A673 (cell line): ENCODE measurements at regions not wholly inside any gene's neighbourhood (a gene's known extent, or its start where the extent isn't known, plus 50 kb on each side); places are given as distances from the start of the nearest gene placed in this dataset.

Experiments used
- BruUV-seq: library from RNA; stranded (reverse); fragments of 400-500 nt; replicated peaks from 2 replicates; lab custom pipeline; 2021; lab: Mats Ljungman, UMichigan
- CTCF ChIA-PET: fragments of 300-600 bp; sonication (Branson Sonifier 250); formaldehyde crosslinking; loops from one replicate; lab custom pipeline; 2022; ENCODE audit warnings: antibody characterized with exemption; lab: Charles Lee
- POLR2A ChIA-PET: fragments of 300-600 bp; sonication (Branson Sonifier 250); formaldehyde crosslinking; loops from one replicate; lab custom pipeline; 2022; ENCODE audit warnings: antibody characterized with exemption; ENCODE audit not compliant: low non-redundant PET; lab: Charles Lee
- DNase-seq: peaks from one replicate; pipeline ENCODE4 v3.0.0-alpha.2; 2015; ENCODE audit warnings: low spot score
- H3K27ac ChIP-seq: fragments of 200-600 bp; sonication (generic); 2 replicates; pipeline ENCODE4 v1.5.1; 2016; ENCODE audit warnings: mixed run types, low read depth, mild to moderate bottlenecking, mixed read lengths, antibody characterized with exemption, low read length; ENCODE audit not compliant: poor library complexity, severe bottlenecking
- H3K27me3 ChIP-seq: fragments of 200-600 bp; sonication (generic); replicated peaks from 2 replicates; pipeline ENCODE4 v1.6.1; 2017; ENCODE audit warnings: mixed run types, low read depth, mild to moderate bottlenecking, mixed read lengths, antibody characterized with exemption, low read length; ENCODE audit not compliant: insufficient read depth, poor library complexity
- H3K36me3 ChIP-seq: fragments of 200-600 bp; sonication (generic); 2 replicates; pipeline ENCODE4 v1.6.1; 2016; ENCODE audit warnings: mixed run types, mild to moderate bottlenecking, mixed read lengths, antibody characterized with exemption, low read length; ENCODE audit not compliant: insufficient read depth, poor library complexity, severe bottlenecking
- H3K4me1 ChIP-seq: fragments of 200-600 bp; sonication (generic); 2 replicates; pipeline ENCODE4 v1.6.1; 2017; ENCODE audit warnings: mixed run types, mild to moderate bottlenecking, mixed read lengths, antibody characterized with exemption, low read length; ENCODE audit not compliant: insufficient read depth, poor library complexity, severe bottlenecking
- H3K4me3 ChIP-seq: fragments of 200-600 bp; sonication (generic); 2 replicates; pipeline ENCODE4 v1.5.1; 2016; ENCODE audit warnings: low read depth, mixed run types, mild to moderate bottlenecking, mixed read lengths, low read length; ENCODE audit not compliant: poor library complexity, severe bottlenecking
- H3K9me3 ChIP-seq: fragments of 200-600 bp; sonication (generic); 2 replicates; pipeline ENCODE4 v1.6.1; 2016; ENCODE audit warnings: mixed run types, low read depth, mild to moderate bottlenecking, mixed read lengths, antibody characterized with exemption, low read length; ENCODE audit not compliant: poor library complexity, severe bottlenecking
- CTCF ChIP-seq: fragments of 300-800, 200-600 bp; sonication (generic); conservative IDR thresholded peaks from 2 replicates; pipeline ENCODE4 v1.5.1; 2017; ENCODE audit warnings: low read depth, mild to moderate bottlenecking, antibody characterized with exemption, low read length, moderate library complexity, mixed read lengths
- EZH2 ChIP-seq: fragments of 200-600 bp; sonication (generic); IDR thresholded peaks from 2 replicates; pipeline ENCODE4 v1.6.1; 2017; ENCODE audit warnings: borderline replicate concordance, low read depth, mild to moderate bottlenecking, mixed read lengths, antibody characterized with exemption, low read length; ENCODE audit not compliant: poor library complexity, severe bottlenecking
- intact Hi-C: fragments of 100-400 bp; cut with micrococcal nuclease; formaldehyde crosslinking; loops from one replicate; pipeline ENCODE4 v1.10.0; 2022; ENCODE audit not compliant: unreplicated experiment

GRCh38 chr14:21917699-21918436 is 244.2 kb upstream of the OR4E1 start:
- peak; percentile 68 for DNase-seq
- H3K36me3 ChIP-seq = no peaks in the 10 kb centered on the region
- H3K9me3 ChIP-seq = no peaks in the 10 kb centered on the region
- ChIA-PET CTCF (interaction anchor here (0.6 to 1.3 kb wide), 5 partner anchors 16 to 183 kb away, joined by 3 to 5 read pairs (median 4); no protein-coding TSS in a partner anchor), POLR2A (no interaction called here)
- no peaks in the 10 kb centered on the region for H3K27me3 ChIP-seq
- no peaks in the 10 kb centered on the region for H3K4me1 ChIP-seq
- intact Hi-C loops = loop anchor here (5.0 kb wide), 1 partner anchor 171 kb away; no protein-coding TSS in a partner anchor
- H3K27ac ChIP-seq = no peak overlapping the region
- no peak for TF ChIP-seq EZH2
- peak; percentile 91 for TF ChIP-seq CTCF
- no peak overlapping the region for H3K4me3 ChIP-seq
- no TSS peak for BruUV-seq

- no peak for DNase-seq
- H3K4me3 ChIP-seq = no peak overlapping the region
- H3K27me3 ChIP-seq = no peaks in the 10 kb centered on the region
- no peak overlapping the region for H3K27ac ChIP-seq
- CTCF ChIA-PET = interaction anchor here (1.0 kb wide), 1 partner anchor 62 kb away, joined by 3 read pairs; no protein-coding TSS in a partner anchor
- H3K4me1 ChIP-seq = no peaks in the 10 kb centered on the region
- no peaks in the 10 kb centered on the region for H3K9me3 ChIP-seq
- POLR2A ChIA-PET = no interaction called here
- TF ChIP-seq EZH2 (no peak), CTCF (no peak)
- intact Hi-C loops = loop anchor here (5.0 kb wide), 1 partner anchor 169 kb away; no protein-coding TSS in a partner anchor
- BruUV-seq = no TSS peak
- no peaks in the 10 kb centered on the region for H3K36me3 ChIP-seq
These were observed 242.2 kb upstream of the OR4E1 start for GRCh38 chr14:21915826-21916225.

- H3K9me3 ChIP-seq = no peaks in the 10 kb centered on the region
- H3K27me3 ChIP-seq = no peaks in the 10 kb centered on the region
- peak; percentile 89 for DNase-seq
- no peaks in the 10 kb centered on the region for H3K36me3 ChIP-seq
- TF ChIP-seq CTCF = peak; percentile 85
- no peak for TF ChIP-seq EZH2
- ChIA-PET CTCF (interaction anchor here (0.5 to 1.2 kb wide), 6 partner anchors 9 to 271 kb away, joined by 3 to 6 read pairs (median 3); no protein-coding TSS in a partner anchor), POLR2A (no interaction called here)
- H3K4me3 ChIP-seq = no peak overlapping the region
- H3K4me1 ChIP-seq = no peaks in the 10 kb centered on the region
- intact Hi-C loops = no loop called here
- no TSS peak for BruUV-seq
- H3K27ac ChIP-seq = no peak overlapping the region
These were observed 240.1 kb upstream of the OR4E1 start for GRCh38 chr14:21913759-21914158.
